Transverse colon (tissue), 4 donors: ENCODE measurements at regions not wholly inside any gene's neighbourhood (a gene's known extent, or its start where the extent isn't known, plus 50 kb on each side); places are given as distances from the start of the nearest gene placed in this dataset.

Experiments
- EP300 ChIP-seq: sonication (generic); formaldehyde crosslinking; IDR thresholded peaks from one replicate; pipeline ENCODE4 v1.6.1; 2017; ENCODE audit warnings: antibody characterized with exemption, low read depth
- POLR2A ChIP-seq: fragments of 450-650 bp; IDR thresholded peaks from one replicate; pipeline ENCODE4 v1.6.1; 2016; ENCODE audit warnings: antibody characterized with exemption, mild to moderate bottlenecking, moderate library complexity
- POLR2AphosphoS5 ChIP-seq, 3 donors: sonication (generic); formaldehyde crosslinking; IDR thresholded peaks; one replicate each; pipeline ENCODE4 v1.6.1; 2016; ENCODE audit warnings: antibody characterized with exemption in 3 of 3
- TF ChIP-seq, protein P1 (sequence below), 5 experiments: fragments of 200-600 bp in 3 of 5; fragments of 450-650 bp in 2 of 5; sonication (generic) in 3 of 5; IDR thresholded peaks; 1 replicate in 2 of 5; 2 replicates in 3 of 5; pipeline ENCODE4 v1.5.1; 2016 to 2017; ENCODE audit warnings: antibody characterized with exemption in 5 of 5, inconsistent platforms in 3 of 5, mild to moderate bottlenecking in 2 of 5, moderate library complexity in 1 of 5

DNA sequence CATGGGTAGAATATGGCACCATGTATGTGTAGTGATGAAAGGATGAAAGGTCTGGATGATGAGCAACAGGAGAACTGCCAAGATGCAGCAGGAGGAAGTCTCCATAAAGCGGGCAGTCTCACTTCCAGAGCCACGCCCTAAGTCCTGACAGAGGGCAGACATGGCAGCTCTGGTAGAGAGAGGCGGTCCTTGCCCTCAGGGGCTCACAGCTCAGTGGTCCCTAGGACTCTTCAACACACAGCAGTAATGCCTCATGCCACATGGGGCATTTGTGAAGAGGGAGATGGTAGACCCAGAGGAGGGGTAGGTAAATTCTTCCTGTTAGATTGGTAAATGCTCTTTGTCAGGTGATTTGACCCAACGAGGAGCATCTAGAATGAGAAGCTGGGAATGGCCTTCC, 1088.4 kb downstream of the BCL11B start:
- TF ChIP-seq, protein P1, sequence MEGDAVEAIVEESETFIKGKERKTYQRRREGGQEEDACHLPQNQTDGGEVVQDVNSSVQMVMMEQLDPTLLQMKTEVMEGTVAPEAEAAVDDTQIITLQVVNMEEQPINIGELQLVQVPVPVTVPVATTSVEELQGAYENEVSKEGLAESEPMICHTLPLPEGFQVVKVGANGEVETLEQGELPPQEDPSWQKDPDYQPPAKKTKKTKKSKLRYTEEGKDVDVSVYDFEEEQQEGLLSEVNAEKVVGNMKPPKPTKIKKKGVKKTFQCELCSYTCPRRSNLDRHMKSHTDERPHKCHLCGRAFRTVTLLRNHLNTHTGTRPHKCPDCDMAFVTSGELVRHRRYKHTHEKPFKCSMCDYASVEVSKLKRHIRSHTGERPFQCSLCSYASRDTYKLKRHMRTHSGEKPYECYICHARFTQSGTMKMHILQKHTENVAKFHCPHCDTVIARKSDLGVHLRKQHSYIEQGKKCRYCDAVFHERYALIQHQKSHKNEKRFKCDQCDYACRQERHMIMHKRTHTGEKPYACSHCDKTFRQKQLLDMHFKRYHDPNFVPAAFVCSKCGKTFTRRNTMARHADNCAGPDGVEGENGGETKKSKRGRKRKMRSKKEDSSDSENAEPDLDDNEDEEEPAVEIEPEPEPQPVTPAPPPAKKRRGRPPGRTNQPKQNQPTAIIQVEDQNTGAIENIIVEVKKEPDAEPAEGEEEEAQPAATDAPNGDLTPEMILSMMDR (IDR thresholded peaks at IDR 0.05), result no peak
- TF ChIP-seq POLR2A (no peak), POLR2AphosphoS5 (IDR thresholded peaks at IDR 0.05) (no peak), EP300 (no peak)
